ENCODE measurements at regions not wholly inside any gene's neighbourhood (a gene's known extent, or its start where the extent isn't known, plus 50 kb on each side); places are given as distances from the start of the nearest gene placed in this dataset.

DNA sequence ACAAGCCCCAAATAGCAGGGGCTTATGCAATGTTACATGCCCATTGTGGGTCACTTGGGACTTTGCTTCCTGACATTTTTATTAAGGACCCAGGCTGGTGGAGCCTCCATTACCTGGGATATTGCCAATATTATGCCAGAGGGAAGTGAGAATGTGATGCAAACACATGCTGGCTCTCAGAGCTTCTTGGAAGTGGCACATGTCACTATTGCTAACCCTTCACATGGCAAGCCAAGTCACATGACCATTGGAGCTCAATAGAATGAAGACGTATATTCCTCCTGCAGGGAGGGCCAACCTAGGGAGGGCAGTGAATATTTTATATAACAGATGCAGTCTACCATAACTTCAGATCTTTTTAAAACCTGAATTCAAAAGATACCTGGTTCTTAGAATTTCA, 140.7 kb upstream of the ZFP64 start:
- no peak overlapping the region for H3K27ac ChIP-seq
- no peak overlapping the region for H3K4me3 ChIP-seq (ENCODE audit: low read depth, low read length)
- H3K36me3 ChIP-seq (replicated peaks), result no peaks in the 10 kb centered on the region
- TF ChIP-seq, protein P1, sequence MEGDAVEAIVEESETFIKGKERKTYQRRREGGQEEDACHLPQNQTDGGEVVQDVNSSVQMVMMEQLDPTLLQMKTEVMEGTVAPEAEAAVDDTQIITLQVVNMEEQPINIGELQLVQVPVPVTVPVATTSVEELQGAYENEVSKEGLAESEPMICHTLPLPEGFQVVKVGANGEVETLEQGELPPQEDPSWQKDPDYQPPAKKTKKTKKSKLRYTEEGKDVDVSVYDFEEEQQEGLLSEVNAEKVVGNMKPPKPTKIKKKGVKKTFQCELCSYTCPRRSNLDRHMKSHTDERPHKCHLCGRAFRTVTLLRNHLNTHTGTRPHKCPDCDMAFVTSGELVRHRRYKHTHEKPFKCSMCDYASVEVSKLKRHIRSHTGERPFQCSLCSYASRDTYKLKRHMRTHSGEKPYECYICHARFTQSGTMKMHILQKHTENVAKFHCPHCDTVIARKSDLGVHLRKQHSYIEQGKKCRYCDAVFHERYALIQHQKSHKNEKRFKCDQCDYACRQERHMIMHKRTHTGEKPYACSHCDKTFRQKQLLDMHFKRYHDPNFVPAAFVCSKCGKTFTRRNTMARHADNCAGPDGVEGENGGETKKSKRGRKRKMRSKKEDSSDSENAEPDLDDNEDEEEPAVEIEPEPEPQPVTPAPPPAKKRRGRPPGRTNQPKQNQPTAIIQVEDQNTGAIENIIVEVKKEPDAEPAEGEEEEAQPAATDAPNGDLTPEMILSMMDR (IDR thresholded peaks at IDR 0.05; ENCODE audit: low read depth, low read length, missing control alignments), result no peak
- no peak for DNase-seq
- in situ Hi-C loops (cut with HindIII; ENCODE audit: low pct_ligation_motif_present, low sequenced_read_pairs), result no loop called here
- H3K27me3 ChIP-seq (replicated peaks), result no peaks in the 10 kb centered on the region

DNA sequence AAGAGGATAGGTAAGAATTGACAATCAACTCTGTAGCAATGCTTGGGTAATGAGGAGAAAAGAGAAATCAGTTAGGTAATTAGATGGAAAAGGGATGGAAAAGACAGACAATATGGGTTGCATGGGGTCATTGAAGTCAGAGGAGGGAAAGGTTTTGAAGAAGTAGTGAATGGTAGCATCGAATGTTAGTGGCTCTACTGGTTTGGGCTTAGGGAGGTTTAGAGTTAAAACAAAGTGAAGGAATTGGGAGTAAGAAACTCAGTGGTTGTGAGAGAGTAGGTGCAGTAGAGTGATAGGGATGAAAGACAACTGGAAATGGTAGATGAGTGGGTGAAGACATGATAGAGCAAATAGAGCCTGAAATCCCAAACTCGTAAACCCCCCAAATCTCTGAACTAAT, 140.1 kb upstream of the ZFP64 start:
- in situ Hi-C loops (cut with HindIII; ENCODE audit: low pct_ligation_motif_present, low sequenced_read_pairs), result no loop called here
- no peaks in the 10 kb centered on the region for H3K27me3 ChIP-seq (replicated peaks)
- TF ChIP-seq, protein P1 (IDR thresholded peaks at IDR 0.05; ENCODE audit: low read depth, low read length, missing control alignments), result no peak
- DNase-seq, result no peak
- no peak overlapping the region for H3K4me3 ChIP-seq (ENCODE audit: low read depth, low read length)
- no peaks in the 10 kb centered on the region for H3K36me3 ChIP-seq (replicated peaks)
- no peak overlapping the region for H3K27ac ChIP-seq

DNA sequence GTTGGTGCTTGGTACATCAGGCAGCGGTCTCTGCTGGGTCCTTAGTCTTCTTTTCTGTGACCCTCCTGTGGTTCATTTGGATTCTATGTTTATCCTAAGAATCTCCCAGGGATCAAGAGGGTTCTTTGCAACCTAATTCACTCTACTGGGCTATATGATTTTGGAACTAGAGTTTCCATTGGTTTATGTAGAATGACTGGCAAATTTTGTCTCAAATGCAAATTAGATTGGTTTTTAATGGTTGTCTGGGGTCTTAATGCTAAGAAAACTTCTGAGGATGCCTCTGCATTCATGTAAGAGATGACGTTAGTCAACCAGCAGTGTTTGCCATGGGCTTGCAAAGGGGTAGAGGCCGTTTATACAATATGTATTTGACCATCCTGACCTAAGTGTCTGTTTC, 129.8 kb upstream of the ZFP64 start:
- Histone ChIP-seq H3K27me3 (replicated peaks) (no peaks in the 10 kb centered on the region), H3K4me3 (ENCODE audit: low read depth, low read length) (no peak overlapping the region), H3K27ac (no peak overlapping the region), H3K36me3 (replicated peaks) (no peaks in the 10 kb centered on the region)
- DNase-seq, result no peak
- TF ChIP-seq, protein P1 (IDR thresholded peaks at IDR 0.05; ENCODE audit: low read depth, low read length, missing control alignments), result no peak
- in situ Hi-C loops (cut with HindIII; ENCODE audit: low pct_ligation_motif_present, low sequenced_read_pairs), result no loop called here

DNA sequence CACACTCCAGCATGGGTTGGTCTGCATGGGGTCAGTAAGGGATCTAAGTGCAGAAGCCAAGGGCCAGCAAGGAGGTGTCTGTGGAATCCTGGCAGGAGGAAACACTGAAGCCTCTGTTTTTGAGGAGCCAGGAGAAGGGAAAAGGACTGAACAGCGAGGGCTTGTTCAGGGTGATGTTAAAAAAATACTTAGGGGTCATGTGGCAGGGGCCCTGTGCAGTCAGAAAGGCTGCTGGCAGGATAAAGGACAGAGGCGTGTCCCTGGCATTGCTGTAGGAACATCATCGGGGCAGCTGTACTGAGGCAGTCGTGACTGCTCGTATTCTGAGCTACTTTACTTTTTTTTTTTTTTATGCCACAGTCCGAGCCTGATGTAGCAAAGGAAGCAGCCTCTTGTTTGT, 127.1 kb upstream of the ZFP64 start:
- Histone ChIP-seq H3K36me3 (replicated peaks) (no peaks in the 10 kb centered on the region), H3K27ac (no peak overlapping the region), H3K4me3 (ENCODE audit: low read depth, low read length) (no peak overlapping the region), H3K27me3 (replicated peaks) (no peaks in the 10 kb centered on the region)
- no peak for DNase-seq
- TF ChIP-seq, protein P1 (IDR thresholded peaks at IDR 0.05; ENCODE audit: low read depth, low read length, missing control alignments), result no peak
- in situ Hi-C loops (cut with HindIII; ENCODE audit: low pct_ligation_motif_present, low sequenced_read_pairs), result no loop called here

DNA sequence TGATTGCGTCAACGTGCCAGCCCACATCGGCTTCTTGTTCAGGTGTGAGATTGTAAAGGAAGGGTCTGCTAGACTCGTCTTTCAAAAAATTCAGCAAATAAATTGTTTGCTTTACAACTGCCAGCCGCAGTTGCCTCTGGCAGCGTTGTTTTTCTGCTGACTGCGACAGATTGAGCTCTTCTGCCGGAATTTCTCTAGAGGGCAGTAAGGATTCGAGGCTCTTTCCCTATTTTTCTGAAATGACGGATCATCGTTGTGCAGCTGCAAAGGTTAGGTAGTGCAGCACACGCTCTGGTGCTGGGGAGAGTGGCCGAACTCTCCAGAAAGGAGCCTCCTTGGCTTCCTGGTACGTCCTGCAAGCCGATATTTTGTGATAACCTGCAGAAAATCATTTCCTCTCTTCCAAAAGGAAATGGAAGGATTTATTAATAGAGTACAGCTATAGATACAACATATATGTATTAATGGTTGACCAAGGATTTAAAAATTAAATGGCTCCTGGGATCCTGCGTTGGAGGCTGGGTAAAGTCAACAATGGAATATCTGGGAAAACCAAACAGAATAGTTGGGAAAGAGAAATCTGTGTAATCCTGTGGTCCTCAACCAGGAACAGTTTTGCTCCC, 121.9 kb upstream of the ZFP64 start:
- no peak overlapping the region for H3K27ac ChIP-seq
- no peaks in the 10 kb centered on the region for H3K36me3 ChIP-seq (replicated peaks)
- H3K4me3 ChIP-seq (ENCODE audit: low read depth, low read length), result no peak overlapping the region
- peak; percentile 3 for DNase-seq
- TF ChIP-seq, protein P1 (IDR thresholded peaks at IDR 0.05; ENCODE audit: low read depth, low read length, missing control alignments), result peak; percentile 52
- in situ Hi-C loops (cut with HindIII; ENCODE audit: low pct_ligation_motif_present, low sequenced_read_pairs), result no loop called here
- no peaks in the 10 kb centered on the region for H3K27me3 ChIP-seq (replicated peaks)

DNA sequence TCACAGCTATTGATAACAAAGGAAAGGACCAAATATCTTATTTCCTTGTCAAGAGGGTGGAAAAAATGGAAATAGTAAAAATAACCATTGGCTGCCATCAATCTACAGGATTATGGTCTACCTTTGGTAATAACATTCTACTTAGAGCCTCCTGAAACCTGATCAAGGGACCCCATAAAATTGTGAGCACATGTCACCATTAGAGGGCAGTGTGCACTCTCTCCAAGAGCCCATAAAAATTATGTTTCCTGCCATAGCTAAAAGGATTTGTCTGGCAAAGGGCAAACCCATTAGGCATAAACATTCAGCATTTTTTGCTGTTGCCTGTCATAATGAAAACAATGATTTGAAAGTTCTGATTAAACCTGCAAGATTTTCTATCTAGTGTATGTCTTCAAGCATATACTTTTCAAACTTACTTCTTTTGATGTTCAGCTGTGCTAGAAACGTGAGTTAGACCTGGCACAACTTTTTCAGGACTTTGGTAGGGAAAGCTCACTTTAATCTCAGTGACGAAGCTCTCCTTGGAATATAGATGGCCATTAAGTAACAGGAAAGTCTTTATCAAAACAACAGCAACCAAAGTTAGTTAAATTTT, 120.7 kb upstream of the ZFP64 start:
- H3K27me3 ChIP-seq (replicated peaks), result no peaks in the 10 kb centered on the region
- TF ChIP-seq, protein P1 (IDR thresholded peaks at IDR 0.05; ENCODE audit: low read depth, low read length, missing control alignments), result peak; percentile 73
- H3K27ac ChIP-seq, result no peak overlapping the region
- peak; percentile 37 for DNase-seq
- H3K4me3 ChIP-seq (ENCODE audit: low read depth, low read length), result no peak overlapping the region
- in situ Hi-C loops (cut with HindIII; ENCODE audit: low pct_ligation_motif_present, low sequenced_read_pairs), result no loop called here
- H3K36me3 ChIP-seq (replicated peaks), result no peaks in the 10 kb centered on the region

Data from brain microvascular endothelial cell (primary cell).